Osteoblast (primary cell): ENCODE measurements at regions not wholly inside any gene's neighbourhood (a gene's known extent, or its start where the extent isn't known, plus 50 kb on each side); places are given as distances from the start of the nearest gene placed in this dataset.

Source experiments
- DNase-seq: peaks from one replicate; pipeline ENCODE4 v3.0.0; 2011; ENCODE audit warnings: low spot score, mixed read lengths; ENCODE audit not compliant: insufficient read length; ENCODE audit errors: missing footprints
- H2AFZ ChIP-seq: 2 replicates; pipeline ENCODE4 v1.6.0; 2011; ENCODE audit warnings: mild to moderate bottlenecking, low read length
- H3K27ac ChIP-seq: 2 replicates; pipeline ENCODE4 v1.5.1; 2011; ENCODE audit warnings: mild to moderate bottlenecking, low read depth, low read length, moderate library complexity
- H3K27me3 ChIP-seq: 2 replicates; pipeline ENCODE4 v1.6.0; 2012; ENCODE audit warnings: mild to moderate bottlenecking, control low read depth, inconsistent platforms, low read length, moderate library complexity; ENCODE audit not compliant: insufficient read depth
- H3K36me3 ChIP-seq: 2 replicates; pipeline ENCODE4 v1.5.1; 2011; ENCODE audit warnings: mild to moderate bottlenecking, low read length, control low read depth, moderate library complexity; ENCODE audit not compliant: insufficient read depth
- H3K4me1 ChIP-seq: 2 replicates; pipeline ENCODE4 v1.5.1; 2011; ENCODE audit warnings: mild to moderate bottlenecking, low read length, control low read depth, moderate library complexity; ENCODE audit not compliant: insufficient read depth
- H3K4me2 ChIP-seq: 2 replicates; pipeline ENCODE4 v1.6.0; 2011; ENCODE audit warnings: mild to moderate bottlenecking, low read length; ENCODE audit not compliant: insufficient read depth
- H3K4me3 ChIP-seq: fragments of 200-600 bp; sonication (generic); 3 replicates; pipeline ENCODE4 v1.5.1; 2012; ENCODE audit warnings: mild to moderate bottlenecking, low read length, inconsistent platforms; ENCODE audit not compliant: insufficient read depth
- H3K79me2 ChIP-seq: 2 replicates; pipeline ENCODE4 v1.6.0; 2012; ENCODE audit warnings: mild to moderate bottlenecking, low read length, control low read depth, inconsistent platforms; ENCODE audit not compliant: insufficient read depth
- H3K9me3 ChIP-seq: 2 replicates; pipeline ENCODE4 v1.5.1; 2011; ENCODE audit warnings: low read depth, low read length, control low read depth
- H4K20me1 ChIP-seq: 2 replicates; pipeline ENCODE4 v1.6.0; 2012; ENCODE audit warnings: mild to moderate bottlenecking, low read length, control low read depth; ENCODE audit not compliant: insufficient read depth
- CTCF ChIP-seq: IDR thresholded peaks from 2 replicates; pipeline ENCODE4 v1.5.1; 2011; ENCODE audit warnings: mild to moderate bottlenecking, low read depth, low read length, moderate library complexity; ENCODE audit errors: extremely low read depth

- no peaks in the 10 kb centered on the region for H3K27me3 ChIP-seq
These were observed 151.7 kb upstream of the ITGA4 start for GRCh38 chr2:181305301-181306123.

GRCh38 chr2:181306785-181307184 is 150.4 kb upstream of the ITGA4 start:
- Histone ChIP-seq H3K9me3 (no peaks in the 10 kb centered on the region), H3K27me3 (no peaks in the 10 kb centered on the region), H2AFZ (no peak overlapping the region), H4K20me1 (no peaks in the 10 kb centered on the region), H3K4me3 (no peak overlapping the region), H3K4me1 (no peaks in the 10 kb centered on the region), H3K27ac (no peak overlapping the region), H3K4me2 (no peak overlapping the region), H3K36me3 (no peaks in the 10 kb centered on the region), H3K79me2 (no peaks in the 10 kb centered on the region)
- no peak for TF ChIP-seq CTCF
- DNase-seq, result no peak

More at GRCh38 chr2:181305301-181306123, 151.7 kb upstream of the ITGA4 start:
- no peaks in the 10 kb centered on the region for H3K79me2 ChIP-seq
- H3K36me3 ChIP-seq, result no peaks in the 10 kb centered on the region
- H3K4me2 ChIP-seq, result no peak overlapping the region
- H3K4me1 ChIP-seq, result no peaks in the 10 kb centered on the region
- no peaks in the 10 kb centered on the region for H3K9me3 ChIP-seq
- no peaks in the 10 kb centered on the region for H4K20me1 ChIP-seq
- H2AFZ ChIP-seq, result no peak overlapping the region
- DNase-seq, result peak; percentile 1
- H3K27ac ChIP-seq, result no peak overlapping the region
- no peak overlapping the region for H3K4me3 ChIP-seq
- no peak for TF ChIP-seq CTCF

DNA sequence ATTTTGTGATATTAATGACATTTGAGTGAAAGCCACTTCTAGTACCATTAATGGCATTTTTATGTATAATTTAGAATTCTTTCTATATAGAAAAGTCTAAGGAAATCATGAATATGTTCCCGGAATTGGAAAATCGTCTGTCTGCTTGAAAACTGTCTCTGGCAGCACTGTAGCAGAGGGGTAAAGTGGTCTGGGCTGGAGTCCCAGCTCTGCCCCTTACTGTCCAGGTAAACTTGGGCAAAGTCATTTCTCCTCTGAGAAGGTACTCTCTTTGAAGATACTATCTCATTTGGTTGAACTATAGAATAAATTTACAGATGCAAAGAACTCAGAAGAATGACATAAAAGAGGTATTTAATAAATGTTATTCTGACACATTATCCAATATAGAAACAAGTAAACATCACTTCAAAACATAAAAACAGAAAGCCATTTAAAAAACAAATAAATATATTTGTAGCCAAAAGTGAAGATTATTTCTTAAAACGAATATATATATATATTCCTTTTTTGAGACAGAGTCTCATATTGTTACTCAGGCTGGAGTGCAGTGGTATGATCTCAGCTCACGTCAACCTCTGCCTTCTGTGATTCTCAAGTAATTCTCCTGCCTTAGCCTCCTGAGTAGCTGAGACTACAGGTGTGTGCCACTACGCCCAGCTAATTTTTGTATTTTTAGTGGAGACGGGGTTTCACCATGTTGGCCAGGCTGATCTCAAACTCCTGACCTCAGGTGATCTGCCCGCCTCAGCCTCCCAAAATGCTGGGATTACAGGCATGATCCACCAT is 149.8 kb upstream of the ITGA4 start:
- H3K36me3 ChIP-seq, result no peaks in the 10 kb centered on the region
- no peak overlapping the region for H2AFZ ChIP-seq
- DNase-seq, result no peak
- no peak overlapping the region for H3K4me2 ChIP-seq
- no peak for TF ChIP-seq CTCF
- no peaks in the 10 kb centered on the region for H3K79me2 ChIP-seq
- H3K27me3 ChIP-seq, result no peaks in the 10 kb centered on the region
- no peaks in the 10 kb centered on the region for H4K20me1 ChIP-seq
- no peaks in the 10 kb centered on the region for H3K9me3 ChIP-seq
- no peak overlapping the region for H3K27ac ChIP-seq
- no peaks in the 10 kb centered on the region for H3K4me1 ChIP-seq
- no peak overlapping the region for H3K4me3 ChIP-seq
